A549 (cell line): ENCODE measurements at regions not wholly inside any gene's neighbourhood (a gene's known extent, or its start where the extent isn't known, plus 50 kb on each side); places are given as distances from the start of the nearest gene placed in this dataset.
A peak's percentile ranks its signal among the peaks of the same experiment; 100 is the strongest.

Source experiments
- ATAC-seq, 2 experiments: fragments of 200-7000 bp in 1 of 2; fragments of >200 bp in 1 of 2; cut with Nextera tagmentation in 1 of 2; cut with Tn5 transposase in 1 of 2; 3 replicates each; pipeline versions ENCODE4 v1.8.0 to v1.9.1; 2018 to 2020; ENCODE audit warnings: mild to moderate bottlenecking in 1 of 2, moderate library complexity in 1 of 2
- CTCF ChIA-PET: fragments of 300-600 bp; sonication (Branson Sonifier 250); formaldehyde crosslinking; extraction: SDS; loops from one replicate; lab custom pipeline; 2021; ENCODE audit warnings: antibody characterized with exemption, inconsistent platforms; lab: Yijun Ruan, JAX
- POLR2A ChIA-PET: fragments of 350-600 bp; formaldehyde crosslinking; extraction: SDS; loops from one replicate; lab custom pipeline; 2021; ENCODE audit warnings: antibody characterized with exemption, inconsistent platforms; lab: Yijun Ruan, JAX
- DNase-seq, 2 experiments: peaks; one replicate each; pipeline versions ENCODE4 v3.0.0 to v3.0.0-alpha.2; 2011 to 2016; ENCODE audit warnings: low read depth in 1 of 2, low spot score in 1 of 2
- FAIRE-seq: peaks from 2 replicates; lab custom pipeline; 2011; peaks lifted over from hg19 to GRCh38; lab: Jason Lieb, UNC
- H3K27ac ChIP-seq, 2 experiments: fragments of >200 bp; sonication (Bioruptor Twin); formaldehyde crosslinking; 3 replicates each; pipeline ENCODE4 v1.5.1; 2016 to 2017
- H3K4me1 ChIP-seq: fragments of >200 bp; sonication (Bioruptor Twin); formaldehyde crosslinking; 3 replicates; pipeline ENCODE4 v1.6.1; 2016
- H3K4me2 ChIP-seq: fragments of >200 bp; sonication (Bioruptor Twin); formaldehyde crosslinking; 3 replicates; pipeline ENCODE4 v1.6.1; 2016
- H3K4me3 ChIP-seq: fragments of >200 bp; sonication (Bioruptor Twin); formaldehyde crosslinking; 3 replicates; pipeline ENCODE4 v1.5.1; 2016
- H3K9me3 ChIP-seq: fragments of >200 bp; sonication (Bioruptor Twin); formaldehyde crosslinking; 3 replicates; pipeline ENCODE4 v1.6.1; 2016
- CBX8 ChIP-seq: fragments of 200-600 bp; sonication (generic); IDR thresholded peaks from 2 replicates; pipeline ENCODE4 v1.6.1; 2016
- CTCF ChIP-seq: fragments of >200 bp; sonication (Bioruptor Twin); formaldehyde crosslinking; IDR thresholded peaks from 3 replicates; pipeline ENCODE4 v1.5.1; 2016
- EHF ChIP-seq: fragments of 250-450 bp; sonication (Bioruptor Pico); IDR thresholded peaks from 2 replicates; pipeline ENCODE4 v1.5.0; 2020; ENCODE audit warnings: mild to moderate bottlenecking
- EHMT2 ChIP-seq: fragments of 200-600 bp; sonication (generic); IDR thresholded peaks from 2 replicates; pipeline ENCODE4 v1.6.1; 2016; ENCODE audit warnings: antibody characterized with exemption, low read depth, mild to moderate bottlenecking, moderate library complexity
- FOXS1 ChIP-seq: fragments of 250-450 bp; sonication (Bioruptor Pico); IDR thresholded peaks from 2 replicates; pipeline ENCODE4 v1.5.0; 2020; ENCODE audit warnings: mild to moderate bottlenecking, moderate library complexity
- HES2 ChIP-seq: fragments of >200 bp; sonication (Bioruptor Twin); formaldehyde crosslinking; IDR thresholded peaks from 2 replicates; pipeline ENCODE4 v1.6.1; 2016
- HOXA7 ChIP-seq: fragments of 250-450 bp; sonication (Bioruptor Pico); IDR thresholded peaks from 2 replicates; pipeline ENCODE4 v1.5.0; 2020; ENCODE audit warnings: mild to moderate bottlenecking, moderate library complexity
- HOXB13 ChIP-seq: fragments of 250-450 bp; sonication (Bioruptor Pico); IDR thresholded peaks from 2 replicates; pipeline ENCODE4 v1.5.0; 2020; ENCODE audit warnings: low read depth, mild to moderate bottlenecking, moderate library complexity
- KDM5A ChIP-seq: fragments of 200-600 bp; sonication (generic); IDR thresholded peaks from 2 replicates; pipeline ENCODE4 v1.6.1; 2016; ENCODE audit warnings: antibody characterized with exemption, mild to moderate bottlenecking
- MAFK ChIP-seq: fragments of 450-650 bp; IDR thresholded peaks from 2 replicates; pipeline ENCODE4 v1.6.1; 2014; ENCODE audit not compliant: partially characterized antibody
- NPAS2 ChIP-seq: fragments of 250-450 bp; sonication (Bioruptor Pico); IDR thresholded peaks from 2 replicates; pipeline ENCODE4 v1.8.0; 2022; ENCODE audit warnings: mild to moderate bottlenecking, moderate library complexity, borderline replicate concordance
- PHF8 ChIP-seq: fragments of 200-600 bp; sonication (generic); IDR thresholded peaks from 2 replicates; pipeline ENCODE4 v1.6.1; 2016; ENCODE audit warnings: low read depth, mild to moderate bottlenecking, antibody characterized with exemption, moderate library complexity, borderline replicate concordance
- POLR2AphosphoS2 ChIP-seq: conservative IDR thresholded peaks from 2 replicates; pipeline ENCODE4 v1.6.1; 2012; ENCODE audit warnings: low read length, improper control_type of control experiment, inconsistent platforms
- RCOR1 ChIP-seq: fragments of 150-350 bp; IDR thresholded peaks from 2 replicates; pipeline ENCODE4 v1.6.1; 2014; ENCODE audit warnings: antibody characterized with exemption, low read length, low read depth
- SMC3 ChIP-seq: fragments of >200 bp; sonication (Bioruptor Twin); formaldehyde crosslinking; IDR thresholded peaks from 3 replicates; pipeline ENCODE4 v1.6.1; 2018; ENCODE audit warnings: inconsistent platforms
- SREBF2 ChIP-seq: fragments of 450-650 bp; IDR thresholded peaks from 2 replicates; pipeline ENCODE4 v1.6.1; 2014; ENCODE audit warnings: mild to moderate bottlenecking, moderate library complexity
- ZFP36 ChIP-seq: fragments of 450-650 bp; IDR thresholded peaks from 2 replicates; pipeline ENCODE4 v1.6.1; 2014; ENCODE audit warnings: borderline replicate concordance; ENCODE audit not compliant: partially characterized antibody
- whole genome bisulfite sequencing: methylation state at CpG from one replicate; pipeline ENCODE4 v1.1.6; 2017; ENCODE audit errors: missing lambda C conversion rate; 5-methylcytosine and 5-hydroxymethylcytosine counted together
- TF ChIP-seq, protein P1 (sequence below): fragments of 150-350 bp; IDR thresholded peaks from 2 replicates; pipeline ENCODE4 v1.6.1; 2014; ENCODE audit warnings: low read depth, mild to moderate bottlenecking, low read length
- TF ChIP-seq, protein P2 (sequence below): fragments of 450-650 bp; IDR thresholded peaks from 2 replicates; pipeline ENCODE4 v1.6.1; 2014; ENCODE audit warnings: antibody characterized with exemption

DNA sequence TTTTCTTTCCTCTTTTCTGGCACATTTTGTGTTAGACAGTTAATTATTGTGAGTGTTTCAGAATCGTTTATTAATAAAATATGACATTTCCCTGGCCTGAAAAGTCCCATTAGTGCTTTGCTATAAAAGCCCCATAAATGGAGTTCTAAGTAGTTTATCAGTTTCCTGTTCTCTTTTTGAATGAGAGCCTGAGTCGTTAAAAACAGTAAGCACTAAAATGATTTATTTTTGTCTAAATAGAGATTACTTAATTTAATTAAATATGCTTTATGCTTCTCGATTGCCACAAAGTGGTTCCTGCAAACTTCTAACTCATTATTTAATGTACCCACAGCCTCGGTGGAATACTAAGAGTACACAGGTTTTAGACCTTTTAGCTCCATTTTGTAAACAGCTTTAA is 577.9 kb downstream of the C6orf118 start:
- Histone ChIP-seq H3K4me1 (no peaks in the 10 kb centered on the region), H3K9me3 (no peaks in the 10 kb centered on the region), H3K27ac (no peak overlapping the region), H3K4me2 (no peak overlapping the region), H3K4me3 (no peak overlapping the region)
- CTCF ChIA-PET = no interaction called here
- under 1% methylated on average over 4 of the region's 4 CpGs for WGBS
- FAIRE-seq (no peak), ATAC-seq (no peak), DNase-seq (no peak)
- TF ChIP-seq EHMT2 (no peak), KDM5A (no peak), HES2 (no peak), CBX8 (no peak), SMC3 (no peak), NPAS2 (CRISPR knock-in tag) (no peak), FOXS1 (CRISPR knock-in tag) (no peak)
- TF ChIP-seq, protein P1, sequence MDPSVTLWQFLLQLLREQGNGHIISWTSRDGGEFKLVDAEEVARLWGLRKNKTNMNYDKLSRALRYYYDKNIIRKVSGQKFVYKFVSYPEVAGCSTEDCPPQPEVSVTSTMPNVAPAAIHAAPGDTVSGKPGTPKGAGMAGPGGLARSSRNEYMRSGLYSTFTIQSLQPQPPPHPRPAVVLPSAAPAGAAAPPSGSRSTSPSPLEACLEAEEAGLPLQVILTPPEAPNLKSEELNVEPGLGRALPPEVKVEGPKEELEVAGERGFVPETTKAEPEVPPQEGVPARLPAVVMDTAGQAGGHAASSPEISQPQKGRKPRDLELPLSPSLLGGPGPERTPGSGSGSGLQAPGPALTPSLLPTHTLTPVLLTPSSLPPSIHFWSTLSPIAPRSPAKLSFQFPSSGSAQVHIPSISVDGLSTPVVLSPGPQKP = no peak
- POLR2A ChIA-PET = no interaction called here

- ChIA-PET POLR2A (no interaction called here), CTCF (no interaction called here)
- DNase-seq = no peak
- no peak overlapping the region for H3K4me3 ChIP-seq
- H3K27ac ChIP-seq = no peak overlapping the region
- no peak for ATAC-seq
- no peak overlapping the region for H3K4me2 ChIP-seq
- no peaks in the 10 kb centered on the region for H3K9me3 ChIP-seq
- WGBS = 2% methylated on average over 4 of the region's 4 CpGs
- no peak for FAIRE-seq
- no peaks in the 10 kb centered on the region for H3K4me1 ChIP-seq
- TF ChIP-seq NPAS2 (CRISPR knock-in tag) (no peak), ZFP36 (no peak), PHF8 (no peak), EHF (CRISPR knock-in tag) (no peak), CTCF (no peak)
Observed at GRCh38 chr6:164721460-164721859, 587.9 kb downstream of the C6orf118 start.

DNA sequence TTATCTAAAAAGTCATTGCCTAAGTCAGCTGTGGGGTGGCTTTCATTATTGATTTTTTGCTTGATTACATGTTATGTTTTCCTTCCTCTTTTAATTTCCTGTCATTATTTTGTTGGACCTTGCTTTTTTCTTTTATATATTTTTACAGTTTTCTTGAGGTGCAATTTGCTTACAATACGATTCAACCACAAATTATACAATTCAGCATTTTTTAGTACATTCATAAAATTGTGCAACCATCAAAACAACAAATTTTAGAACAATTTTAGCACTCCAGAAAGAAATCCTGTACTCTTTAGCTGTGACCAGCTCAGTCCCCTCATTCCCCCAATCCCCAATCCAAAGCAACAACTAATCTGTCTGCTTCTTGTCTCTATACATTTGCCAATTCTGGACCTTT is 608.9 kb downstream of the C6orf118 start:
- ATAC-seq = no peak
- 7% methylated on average over 1 of the region's 1 CpG for WGBS
- Histone ChIP-seq H3K9me3 (no peaks in the 10 kb centered on the region), H3K4me2 (no peak overlapping the region), H3K27ac (no peak overlapping the region), H3K4me3 (no peak overlapping the region), H3K4me1 (no peaks in the 10 kb centered on the region)
- CTCF ChIA-PET = no interaction called here
- DNase-seq = no peak
- TF ChIP-seq HOXB13 (CRISPR knock-in tag) (no peak), POLR2AphosphoS2 (no peak), SREBF2 (no peak), RCOR1 (no peak), HOXA7 (CRISPR knock-in tag) (no peak), MAFK (peak; percentile 10)
- TF ChIP-seq, protein P2, sequence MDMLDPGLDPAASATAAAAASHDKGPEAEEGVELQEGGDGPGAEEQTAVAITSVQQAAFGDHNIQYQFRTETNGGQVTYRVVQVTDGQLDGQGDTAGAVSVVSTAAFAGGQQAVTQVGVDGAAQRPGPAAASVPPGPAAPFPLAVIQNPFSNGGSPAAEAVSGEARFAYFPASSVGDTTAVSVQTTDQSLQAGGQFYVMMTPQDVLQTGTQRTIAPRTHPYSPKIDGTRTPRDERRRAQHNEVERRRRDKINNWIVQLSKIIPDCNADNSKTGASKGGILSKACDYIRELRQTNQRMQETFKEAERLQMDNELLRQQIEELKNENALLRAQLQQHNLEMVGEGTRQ = no peak
- no peak for FAIRE-seq
- POLR2A ChIA-PET = no interaction called here
